Activated CD8-positive, alpha-beta T cell treated with anti-CD3 and anti-CD28 coated beads, Interleukin-2, amount 10 ng/mL, durations not matched to agents 7 days and 5 days (primary cell): ENCODE measurements at regions not wholly inside any gene's neighbourhood (a gene's known extent, or its start where the extent isn't known, plus 50 kb on each side); places are given as distances from the start of the nearest gene placed in this dataset.
A peak's percentile ranks its signal among the peaks of the same experiment; 100 is the strongest.

Experiments
- ATAC-seq: fragments of 150-1000 bp; cut with Tn5 transposase; one replicate; pipeline ENCODE4 v1.10.0; 2021; ENCODE audit warnings: moderate library complexity
- CTCF ChIA-PET: fragments of 350-600 bp; sonication (Branson Sonifier 250); formaldehyde crosslinking; loops from one replicate; lab custom pipeline; 2021; ENCODE audit warnings: antibody characterized with exemption; lab: Charles Lee
- POLR2A ChIA-PET: fragments of 350-600 bp; sonication (Branson Sonifier 250); formaldehyde crosslinking; loops from one replicate; lab custom pipeline; 2021; ENCODE audit warnings: antibody characterized with exemption; lab: Charles Lee
- DNase-seq: peaks from one replicate; pipeline ENCODE4 v3.0.0-alpha.2; 2020
- H3K27ac Mint-ChIP-seq: one replicate; pipeline ENCODE4 v1.8.0; 2021; ENCODE audit warnings: mild to moderate bottlenecking, mixed read lengths
- H3K27me3 Mint-ChIP-seq: one replicate; pipeline ENCODE4 v1.8.0; 2021; ENCODE audit warnings: low read depth, mixed read lengths
- H3K36me3 Mint-ChIP-seq: one replicate; pipeline ENCODE4 v1.8.0; 2021; ENCODE audit warnings: low read depth, mixed read lengths
- H3K4me1 Mint-ChIP-seq: one replicate; pipeline ENCODE4 v1.8.0; 2021; ENCODE audit warnings: low read depth, mixed read lengths
- H3K4me3 Mint-ChIP-seq: one replicate; pipeline ENCODE4 v1.8.0; 2021; ENCODE audit warnings: mild to moderate bottlenecking, mixed read lengths
- H3K9me3 Mint-ChIP-seq: one replicate; pipeline ENCODE4 v1.8.0; 2022; ENCODE audit warnings: mixed read lengths; ENCODE audit not compliant: insufficient read depth

GRCh38 chr5:54848581-54848980 is 136.8 kb downstream of the ESM1 start:
- Mint-ChIP-seq H3K36me3 (no peaks in the 10 kb centered on the region), H3K9me3 (no peaks in the 10 kb centered on the region), H3K27me3 (peaks cover 20% of the 10 kb centered on the region), H3K4me3 (no peak overlapping the region), H3K27ac (no peak overlapping the region), H3K4me1 (peaks cover 15% of the 10 kb centered on the region)
- ChIA-PET CTCF (interaction anchor here (1.5 to 4.8 kb wide), 3 partner anchors 19 to 334 kb away, joined by 3 to 40 read pairs (median 7); partner anchors contain the start of gene SNX18), POLR2A (no interaction called here)
- ATAC-seq, result no peak
- no peak for DNase-seq

- no peak for ATAC-seq
- Mint-ChIP-seq H3K4me3 (no peak overlapping the region), H3K36me3 (no peaks in the 10 kb centered on the region), H3K9me3 (no peaks in the 10 kb centered on the region), H3K27ac (no peak overlapping the region), H3K27me3 (peaks cover 16% of the 10 kb centered on the region), H3K4me1 (peaks cover 15% of the 10 kb centered on the region)
- ChIA-PET POLR2A (interaction anchor here (1.3 to 1.5 kb wide), 2 partner anchors 11 to 329 kb away, joined by 3 to 8 read pairs; partner anchors contain the start of gene SNX18), CTCF (interaction anchor here (0.8 to 4.6 kb wide), 40 partner anchors 9 to 426 kb away, joined by 3 to 142 read pairs (median 5); partner anchors contain the start of genes GPX8 and SNX18)
- no peak for DNase-seq
Observed at GRCh38 chr5:54845567-54845941, 139.8 kb downstream of the ESM1 start.

DNA sequence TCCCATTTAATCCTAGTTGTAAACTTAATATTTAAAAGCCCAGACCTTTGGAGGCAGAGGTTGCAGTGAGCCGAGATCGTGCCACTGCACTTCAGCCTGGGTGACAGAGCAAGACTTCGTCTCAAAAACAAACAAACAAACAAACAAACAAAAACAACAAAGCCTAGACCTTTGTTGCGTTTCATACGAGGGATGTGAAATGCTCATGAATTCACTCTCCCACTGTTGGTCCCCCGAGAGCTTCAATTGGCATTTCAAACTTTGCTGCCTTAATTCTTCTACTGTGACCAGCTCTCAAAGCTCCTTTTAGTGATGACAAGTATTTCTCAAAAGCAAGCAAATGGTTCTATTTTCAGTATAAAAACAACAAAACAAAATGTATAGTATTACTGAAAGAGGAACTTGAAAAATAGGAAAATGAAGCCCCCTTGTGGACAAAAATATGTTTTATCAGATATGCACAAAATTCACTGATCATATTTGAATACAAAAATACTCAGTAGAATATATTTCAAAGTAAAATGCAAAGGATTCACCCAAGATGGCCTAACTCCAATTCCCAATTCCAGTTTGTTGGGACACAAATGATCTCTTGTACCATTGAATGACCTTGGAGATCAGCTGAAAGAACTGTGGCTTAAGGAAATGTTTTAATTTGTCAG is 140.4 kb downstream of the ESM1 start:
- Mint-ChIP-seq H3K4me1 (peaks cover 15% of the 10 kb centered on the region), H3K36me3 (no peaks in the 10 kb centered on the region), H3K27ac (no peak overlapping the region), H3K9me3 (no peaks in the 10 kb centered on the region), H3K27me3 (peaks cover 13% of the 10 kb centered on the region), H3K4me3 (peak overlapping the region; percentile 20)
- peak; percentile 49 for ATAC-seq
- DNase-seq, result no peak
- ChIA-PET CTCF (interaction anchor here (0.7 to 4.6 kb wide), 54 partner anchors 9 to 426 kb away, joined by 3 to 142 read pairs (median 4); partner anchors contain the start of genes GPX8 and SNX18), POLR2A (interaction anchor here (0.8 to 1.5 kb wide), 3 partner anchors 11 to 328 kb away, joined by 3 to 8 read pairs (median 4); partner anchors contain the start of gene SNX18)

- Mint-ChIP-seq H3K36me3 (no peaks in the 10 kb centered on the region), H3K27ac (no peak overlapping the region), H3K9me3 (no peaks in the 10 kb centered on the region), H3K4me3 (no peak overlapping the region), H3K27me3 (peaks cover 11% of the 10 kb centered on the region), H3K4me1 (peaks cover 15% of the 10 kb centered on the region)
- ChIA-PET POLR2A (interaction anchor here (1.3 to 1.5 kb wide), 2 partner anchors 10 to 327 kb away, joined by 3 to 8 read pairs; partner anchors contain the start of gene SNX18), CTCF (interaction anchor here (0.7 to 4.6 kb wide), 43 partner anchors 8 to 397 kb away, joined by 3 to 142 read pairs (median 4); partner anchors contain the start of genes GPX8 and SNX18)
- ATAC-seq (no peak), DNase-seq (no peak)
Observed at GRCh38 chr5:54844266-54844665, 141.1 kb downstream of the ESM1 start.

DNA sequence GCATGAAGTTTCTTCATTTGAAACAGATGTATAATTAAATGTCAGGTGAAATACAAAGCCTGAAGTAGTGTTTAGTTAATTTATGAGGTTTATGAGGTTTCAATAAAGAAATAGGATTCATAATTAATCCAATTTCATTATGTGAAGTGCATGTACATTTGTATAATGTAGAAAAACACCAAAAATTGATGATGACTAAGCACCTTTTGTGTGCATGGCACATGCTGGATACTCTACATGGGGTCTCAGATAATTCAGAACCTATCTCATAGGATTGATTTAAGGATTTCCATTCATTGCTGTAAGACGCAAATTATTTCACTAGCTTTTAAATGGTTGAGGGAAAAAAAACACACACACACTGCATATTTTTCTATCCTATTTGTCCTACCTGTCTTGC is 143.9 kb downstream of the ESM1 start:
- ChIA-PET POLR2A (no interaction called here), CTCF (interaction anchor here (0.6 to 2.7 kb wide), 2 partner anchors 325 to 437 kb away, joined by 3 to 11 read pairs; partner anchors contain the start of gene SNX18)
- ATAC-seq, result no peak
- DNase-seq, result no peak
- Mint-ChIP-seq H3K27me3 (peaks cover 13% of the 10 kb centered on the region), H3K27ac (no peak overlapping the region), H3K36me3 (no peaks in the 10 kb centered on the region), H3K9me3 (no peaks in the 10 kb centered on the region), H3K4me3 (no peak overlapping the region), H3K4me1 (peaks cover 12% of the 10 kb centered on the region)

DNA sequence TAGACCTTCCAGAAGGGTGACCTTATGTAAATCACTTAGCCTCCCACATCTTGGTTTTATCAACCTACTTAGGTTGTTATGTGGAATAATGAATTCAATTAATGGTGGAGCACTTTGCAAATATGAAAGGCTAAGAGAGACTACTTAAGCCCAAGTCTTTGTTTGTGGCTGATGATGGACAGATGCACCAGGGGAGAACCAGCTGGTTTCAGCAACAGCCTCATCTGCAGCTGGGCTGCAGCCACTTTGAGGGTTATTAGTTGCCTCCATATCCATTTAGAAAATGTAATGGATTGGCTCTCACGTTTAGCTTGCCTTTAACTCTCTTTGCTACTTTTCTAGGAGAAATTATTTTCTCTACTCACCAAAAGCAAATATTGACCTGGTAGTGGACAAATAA is 146.6 kb downstream of the ESM1 start:
- peaks cover 9% of the 10 kb centered on the region for H3K27me3 Mint-ChIP-seq
- ATAC-seq (no peak), DNase-seq (no peak)
- H3K36me3 Mint-ChIP-seq, result no peaks in the 10 kb centered on the region
- no peaks in the 10 kb centered on the region for H3K4me1 Mint-ChIP-seq
- H3K27ac Mint-ChIP-seq, result no peak overlapping the region
- H3K9me3 Mint-ChIP-seq, result no peaks in the 10 kb centered on the region
- H3K4me3 Mint-ChIP-seq, result no peak overlapping the region
- CTCF ChIA-PET, result interaction anchor here (0.7 kb wide), 1 partner anchor 322 kb away, joined by 3 read pairs; no protein-coding TSS in a partner anchor
- POLR2A ChIA-PET, result no interaction called here

DNA sequence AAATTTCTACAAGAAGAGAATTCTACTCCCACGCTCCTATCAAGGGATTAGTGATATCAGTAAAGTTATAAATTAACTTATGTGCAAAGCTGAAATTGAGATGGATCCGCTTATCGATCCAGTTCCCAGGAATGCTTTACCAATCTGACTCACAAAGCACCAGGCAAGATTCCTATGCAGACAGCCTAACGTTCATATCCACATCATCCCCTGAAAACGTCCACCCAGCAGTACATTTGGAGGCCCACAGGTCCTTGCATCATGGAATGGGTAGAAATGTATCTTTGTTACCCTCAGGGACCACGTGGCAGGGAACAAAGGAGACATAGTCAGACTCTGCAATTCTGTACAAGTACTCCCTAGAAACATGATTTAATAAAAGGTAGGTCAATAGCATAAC is 147.4 kb downstream of the ESM1 start:
- no peak for ATAC-seq
- no peaks in the 10 kb centered on the region for H3K36me3 Mint-ChIP-seq
- H3K27ac Mint-ChIP-seq, result no peak overlapping the region
- H3K4me1 Mint-ChIP-seq, result no peaks in the 10 kb centered on the region
- H3K4me3 Mint-ChIP-seq, result no peak overlapping the region
- peaks cover 9% of the 10 kb centered on the region for H3K27me3 Mint-ChIP-seq
- POLR2A ChIA-PET, result no interaction called here
- no peak for DNase-seq
- no peaks in the 10 kb centered on the region for H3K9me3 Mint-ChIP-seq
- CTCF ChIA-PET, result interaction anchor here (1.2 kb wide), 1 partner anchor 29 kb away, joined by 3 read pairs; no protein-coding TSS in a partner anchor

DNA sequence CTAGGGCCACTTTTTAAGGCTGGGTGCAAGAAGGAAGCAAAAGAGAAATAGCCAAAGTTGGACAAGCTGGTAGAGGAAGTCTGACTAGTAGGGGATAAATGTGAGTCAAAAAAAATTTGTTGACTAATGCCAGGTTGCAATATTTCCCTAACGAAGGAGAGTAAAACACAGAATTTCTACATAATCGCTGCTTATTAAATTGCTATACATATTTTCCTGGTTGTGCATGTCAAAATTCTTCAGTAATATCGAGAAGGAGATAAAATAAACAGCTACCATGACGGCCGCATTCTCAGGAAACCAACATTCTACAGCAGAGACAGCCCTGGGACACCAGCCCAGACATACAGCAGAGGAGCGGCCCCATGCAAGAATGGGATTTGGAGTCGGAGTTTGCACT is 148.3 kb downstream of the ESM1 start:
- no peaks in the 10 kb centered on the region for H3K4me1 Mint-ChIP-seq
- ChIA-PET POLR2A (no interaction called here), CTCF (interaction anchor here (0.8 to 3.0 kb wide), 3 partner anchors 8 to 320 kb away, joined by 3 to 17 read pairs (median 3); no protein-coding TSS in a partner anchor)
- no peak for ATAC-seq
- H3K27ac Mint-ChIP-seq, result no peak overlapping the region
- no peak overlapping the region for H3K4me3 Mint-ChIP-seq
- H3K9me3 Mint-ChIP-seq, result no peaks in the 10 kb centered on the region
- H3K27me3 Mint-ChIP-seq, result peaks cover 9% of the 10 kb centered on the region
- no peaks in the 10 kb centered on the region for H3K36me3 Mint-ChIP-seq
- no peak for DNase-seq

GRCh38 chr5:54835647-54836046 is 149.7 kb downstream of the ESM1 start:
- ChIA-PET CTCF (interaction anchor here (1.0 to 3.0 kb wide), 2 partner anchors 9 to 319 kb away, joined by 3 to 17 read pairs; no protein-coding TSS in a partner anchor), POLR2A (no interaction called here)
- H3K4me1 Mint-ChIP-seq, result no peaks in the 10 kb centered on the region
- no peaks in the 10 kb centered on the region for H3K9me3 Mint-ChIP-seq
- H3K36me3 Mint-ChIP-seq, result no peaks in the 10 kb centered on the region
- no peak overlapping the region for H3K4me3 Mint-ChIP-seq
- H3K27me3 Mint-ChIP-seq, result peaks cover 14% of the 10 kb centered on the region
- DNase-seq (no peak), ATAC-seq (no peak)
- H3K27ac Mint-ChIP-seq, result no peak overlapping the region

GRCh38 chr5:54834121-54834842 is 151.1 kb downstream of the ESM1 start:
- ChIA-PET CTCF (interaction anchor here (1.0 to 2.4 kb wide), 4 partner anchors 10 to 317 kb away, joined by 3 to 13 read pairs (median 6); partner anchors contain the start of gene SNX18), POLR2A (interaction anchor here (1.1 kb wide), 1 partner anchor 11 kb away, joined by 3 read pairs; no protein-coding TSS in a partner anchor)
- Mint-ChIP-seq H3K9me3 (no peaks in the 10 kb centered on the region), H3K27ac (no peak overlapping the region), H3K36me3 (no peaks in the 10 kb centered on the region), H3K4me3 (no peak overlapping the region), H3K4me1 (no peaks in the 10 kb centered on the region), H3K27me3 (peaks cover 17% of the 10 kb centered on the region)
- DNase-seq (no peak), ATAC-seq (no peak)

- ATAC-seq (no peak), DNase-seq (no peak)
- CTCF ChIA-PET, result interaction anchor here (2.0 to 2.4 kb wide), 2 partner anchors 11 to 316 kb away, joined by 10 to 13 read pairs; partner anchors contain the start of gene SNX18
- H3K4me1 Mint-ChIP-seq, result no peaks in the 10 kb centered on the region
- peaks cover 21% of the 10 kb centered on the region for H3K27me3 Mint-ChIP-seq
- H3K9me3 Mint-ChIP-seq, result no peaks in the 10 kb centered on the region
- H3K36me3 Mint-ChIP-seq, result no peaks in the 10 kb centered on the region
- H3K4me3 Mint-ChIP-seq, result no peak overlapping the region
- POLR2A ChIA-PET, result interaction anchor here (1.1 kb wide), 1 partner anchor 11 kb away, joined by 3 read pairs; no protein-coding TSS in a partner anchor
- H3K27ac Mint-ChIP-seq, result no peak overlapping the region
Observed at GRCh38 chr5:54833590-54833989, 151.8 kb downstream of the ESM1 start.
